Keratinocyte (primary cell): ENCODE measurements at regions not wholly inside any gene's neighbourhood (a gene's known extent, or its start where the extent isn't known, plus 50 kb on each side); places are given as distances from the start of the nearest gene placed in this dataset.

Source experiments
- DNase-seq: peaks from one replicate; pipeline ENCODE4 v3.0.0-alpha.2; 2011; ENCODE audit warnings: low read depth, missing footprints, low spot score
- FAIRE-seq: peaks from 2 replicates; lab custom pipeline; 2011; peaks lifted over from hg19 to GRCh38; lab: Jason Lieb, UNC
- H2AFZ ChIP-seq: 2 replicates; pipeline ENCODE4 v1.6.0; 2012; ENCODE audit warnings: low read length, control low read depth, inconsistent platforms; ENCODE audit not compliant: control insufficient read depth
- H3K27ac ChIP-seq: 2 replicates; pipeline ENCODE4 v1.5.1; 2011; ENCODE audit warnings: low read length; ENCODE audit not compliant: control insufficient read depth, insufficient read depth
- H3K27me3 ChIP-seq: 3 replicates; pipeline ENCODE4 v1.6.0; 2011; ENCODE audit warnings: low read length; ENCODE audit not compliant: control insufficient read depth, insufficient read depth; ENCODE audit errors: extremely low read depth
- H3K36me3 ChIP-seq, 2 experiments: 2 replicates in 1 of 2; 3 replicates in 1 of 2; pipeline ENCODE4 v1.5.1; 2011; ENCODE audit warnings: low read length in 2 of 2, mild to moderate bottlenecking in 1 of 2; ENCODE audit not compliant: control insufficient read depth in 2 of 2, insufficient read depth in 2 of 2; ENCODE audit errors: extremely low read depth in 1 of 2
- H3K4me1 ChIP-seq: 3 replicates; pipeline ENCODE4 v1.5.1; 2011; ENCODE audit warnings: low read length; ENCODE audit not compliant: control insufficient read depth, insufficient read depth; ENCODE audit errors: extremely low read depth
- H3K4me2 ChIP-seq: 3 replicates; pipeline ENCODE4 v1.6.0; 2011; ENCODE audit warnings: low read depth, low read length; ENCODE audit not compliant: control insufficient read depth, insufficient read depth; ENCODE audit errors: extremely low read depth
- H3K4me3 ChIP-seq, 3 experiments: fragments of 200-600 bp in 1 of 3; sonication (generic) in 1 of 3; 2 replicates in 2 of 3; 3 replicates in 1 of 3; pipeline ENCODE4 v1.5.1; 2011 to 2016; ENCODE audit warnings: low read length in 3 of 3, mild to moderate bottlenecking in 3 of 3, control low read depth in 2 of 3, inconsistent platforms in 1 of 3, low read depth in 1 of 3, mixed read lengths in 1 of 3, mixed run types in 1 of 3, moderate library complexity in 1 of 3; ENCODE audit not compliant: control insufficient read depth in 2 of 3, insufficient read depth in 2 of 3; ENCODE audit errors: extremely low read depth in 1 of 3
- H3K79me2 ChIP-seq: 2 replicates; pipeline ENCODE4 v1.6.0; 2012; ENCODE audit warnings: low read length; ENCODE audit not compliant: control insufficient read depth, insufficient read depth
- H3K9ac ChIP-seq: 3 replicates; pipeline ENCODE4 v1.6.0; 2011; ENCODE audit warnings: low read length; ENCODE audit not compliant: control insufficient read depth, insufficient read depth; ENCODE audit errors: extremely low read depth
- H3K9me1 ChIP-seq: 3 replicates; pipeline ENCODE4 v1.6.0; 2011; ENCODE audit warnings: low read length; ENCODE audit not compliant: control insufficient read depth, insufficient read depth; ENCODE audit errors: extremely low read depth
- H3K9me3 ChIP-seq: 2 replicates; pipeline ENCODE4 v1.5.1; 2012; ENCODE audit warnings: low read depth, low read length; ENCODE audit not compliant: control insufficient read depth
- H4K20me1 ChIP-seq: 3 replicates; pipeline ENCODE4 v1.6.0; 2011; ENCODE audit warnings: low read length; ENCODE audit not compliant: control insufficient read depth, insufficient read depth; ENCODE audit errors: extremely low read depth
- EZH2 ChIP-seq: IDR thresholded peaks from one replicate; pipeline ENCODE4 v1.6.1; 2012; ENCODE audit warnings: inconsistent platforms, mild to moderate bottlenecking, low read length, moderate library complexity
- dilution Hi-C: fragments of 300-500 bp; cut with MboI; formaldehyde crosslinking; loops from one replicate; pipeline ENCODE4 v1.7.0; 2020; ENCODE audit warnings: low sequenced_read_pairs; ENCODE audit not compliant: extremely low pct_ligation_motif_present
- TF ChIP-seq, protein P1 (sequence below), 3 experiments: IDR thresholded peaks in 1 of 3; conservative IDR thresholded peaks in 1 of 3; optimal IDR thresholded peaks in 1 of 3; 2 replicates in 2 of 3; 3 replicates in 1 of 3; pipeline versions ENCODE3 to v1.5.1; 2011; ENCODE audit warnings: low read length in 3 of 3, mild to moderate bottlenecking in 3 of 3, moderate library complexity in 2 of 3, control low read depth in 1 of 3, inconsistent platforms in 1 of 3; ENCODE audit not compliant: insufficient read depth in 2 of 3; ENCODE audit errors: extremely low read depth in 1 of 3

DNA sequence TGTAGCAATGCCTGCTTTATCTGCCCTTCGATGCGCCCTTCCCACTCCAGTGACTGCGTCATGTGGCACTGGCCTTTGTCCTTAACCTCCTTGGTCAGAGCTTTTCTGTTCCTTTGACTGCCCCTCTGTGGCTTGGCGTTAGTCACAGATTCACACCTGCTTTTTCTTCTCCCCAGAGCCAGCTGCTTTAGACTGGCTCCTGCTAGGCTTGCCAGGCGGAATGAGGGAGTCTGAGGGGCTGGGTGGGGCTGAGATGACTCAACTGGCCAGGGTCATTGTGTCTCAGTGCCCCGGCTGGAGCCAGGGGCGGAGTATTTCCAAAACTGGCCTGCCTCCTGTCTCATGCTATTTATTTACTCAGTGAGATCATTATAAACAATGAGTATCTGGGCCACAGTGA is 194.1 kb downstream of the EMX2 start:
- H3K79me2 ChIP-seq = no peaks in the 10 kb centered on the region
- dilution Hi-C loops = no loop called here
- no peak overlapping the region for H3K4me2 ChIP-seq
- no peaks in the 10 kb centered on the region for H3K4me1 ChIP-seq
- no peak overlapping the region for H3K4me3 ChIP-seq
- FAIRE-seq (no peak), DNase-seq (no peak)
- no peak for TF ChIP-seq EZH2
- TF ChIP-seq, protein P1, sequence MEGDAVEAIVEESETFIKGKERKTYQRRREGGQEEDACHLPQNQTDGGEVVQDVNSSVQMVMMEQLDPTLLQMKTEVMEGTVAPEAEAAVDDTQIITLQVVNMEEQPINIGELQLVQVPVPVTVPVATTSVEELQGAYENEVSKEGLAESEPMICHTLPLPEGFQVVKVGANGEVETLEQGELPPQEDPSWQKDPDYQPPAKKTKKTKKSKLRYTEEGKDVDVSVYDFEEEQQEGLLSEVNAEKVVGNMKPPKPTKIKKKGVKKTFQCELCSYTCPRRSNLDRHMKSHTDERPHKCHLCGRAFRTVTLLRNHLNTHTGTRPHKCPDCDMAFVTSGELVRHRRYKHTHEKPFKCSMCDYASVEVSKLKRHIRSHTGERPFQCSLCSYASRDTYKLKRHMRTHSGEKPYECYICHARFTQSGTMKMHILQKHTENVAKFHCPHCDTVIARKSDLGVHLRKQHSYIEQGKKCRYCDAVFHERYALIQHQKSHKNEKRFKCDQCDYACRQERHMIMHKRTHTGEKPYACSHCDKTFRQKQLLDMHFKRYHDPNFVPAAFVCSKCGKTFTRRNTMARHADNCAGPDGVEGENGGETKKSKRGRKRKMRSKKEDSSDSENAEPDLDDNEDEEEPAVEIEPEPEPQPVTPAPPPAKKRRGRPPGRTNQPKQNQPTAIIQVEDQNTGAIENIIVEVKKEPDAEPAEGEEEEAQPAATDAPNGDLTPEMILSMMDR (optimal IDR thresholded peaks at IDR 0.05 in 1 of 3, IDR thresholded peaks at IDR 0.05 in 1 of 3, conservative IDR thresholded peaks at IDR 0.05 in 1 of 3; ENCODE audit: extremely low read depth in 1 of 3, insufficient read depth in 2 of 3, low read length in 3 of 3) = no peak
- no peak overlapping the region for H3K27ac ChIP-seq
- H3K9me3 ChIP-seq = no peaks in the 10 kb centered on the region
- H3K36me3 ChIP-seq = no peaks in the 10 kb centered on the region
- H3K9me1 ChIP-seq = no peaks in the 10 kb centered on the region
- no peak overlapping the region for H2AFZ ChIP-seq
- H4K20me1 ChIP-seq = no peaks in the 10 kb centered on the region
- H3K9ac ChIP-seq = no peak overlapping the region
- peaks cover 20% of the 10 kb centered on the region for H3K27me3 ChIP-seq

DNA sequence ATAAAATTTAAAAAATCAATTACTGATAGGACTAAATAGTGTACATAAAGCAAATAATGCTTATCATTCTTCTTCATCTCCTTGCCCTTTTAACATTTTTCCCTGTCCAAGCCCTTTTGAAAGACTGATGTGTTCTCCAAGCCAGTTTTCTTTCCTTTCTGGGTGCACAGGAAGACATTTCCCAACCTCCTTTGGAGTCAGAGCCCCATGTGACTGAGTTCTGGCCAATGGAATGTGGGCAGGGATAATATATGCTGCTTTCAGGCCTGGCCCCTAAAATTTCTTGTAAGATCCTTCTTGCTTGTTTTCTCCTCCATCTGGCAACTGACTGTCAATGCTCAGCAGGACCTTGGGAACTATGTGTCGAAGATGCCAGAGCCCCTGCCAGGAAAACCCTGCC is 197.5 kb downstream of the EMX2 start:
- Histone ChIP-seq H3K4me1 (no peaks in the 10 kb centered on the region), H3K4me2 (no peak overlapping the region), H2AFZ (no peak overlapping the region), H3K27me3 (peaks cover 10% of the 10 kb centered on the region), H3K79me2 (no peaks in the 10 kb centered on the region), H4K20me1 (no peaks in the 10 kb centered on the region), H3K27ac (no peak overlapping the region), H3K36me3 (no peaks in the 10 kb centered on the region), H3K9me1 (no peaks in the 10 kb centered on the region), H3K9me3 (no peaks in the 10 kb centered on the region), H3K4me3 (no peak overlapping the region), H3K9ac (no peak overlapping the region)
- dilution Hi-C loops = no loop called here
- no peak for TF ChIP-seq EZH2
- TF ChIP-seq, protein P1 (optimal IDR thresholded peaks at IDR 0.05 in 1 of 3, IDR thresholded peaks at IDR 0.05 in 1 of 3, conservative IDR thresholded peaks at IDR 0.05 in 1 of 3; ENCODE audit: extremely low read depth in 1 of 3, insufficient read depth in 2 of 3, low read length in 3 of 3) = no peak
- no peak for FAIRE-seq
- no peak for DNase-seq
